ENCODE measurements at regions not wholly inside any gene's neighbourhood (a gene's known extent, or its start where the extent isn't known, plus 50 kb on each side); places are given as distances from the start of the nearest gene placed in this dataset.

DNA sequence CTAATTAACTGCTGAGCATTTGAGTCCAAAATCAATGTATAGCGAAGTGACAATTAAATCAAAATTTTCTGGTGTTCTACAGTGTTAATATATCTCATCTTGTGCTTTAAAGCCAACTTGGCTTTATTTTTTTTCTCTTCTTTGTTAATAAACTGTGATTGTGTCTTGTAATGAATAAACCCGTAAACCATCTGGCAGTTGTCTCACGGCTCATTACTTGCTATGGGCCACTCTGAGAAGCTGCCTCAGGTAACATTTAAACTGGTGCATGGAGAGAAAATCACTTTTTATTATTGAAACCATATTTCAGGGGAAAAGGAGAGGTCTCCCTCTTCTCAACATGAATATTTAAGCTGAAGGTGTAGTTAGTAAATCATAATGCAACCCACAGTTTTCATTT, 694.0 kb downstream of the KCTD8 start:
- no peak overlapping the region for H3K9ac ChIP-seq (ENCODE audit: insufficient read depth in 1 of 2, low read depth in 2 of 2, low read length in 2 of 2)
- H3K36me3 ChIP-seq (ENCODE audit: control insufficient read depth, insufficient read depth, low read length), result no peaks in the 10 kb centered on the region
- WGBS (ENCODE audit: insufficient coverage, low coverage, missing lambda C conversion rate), result 0% methylated on average over 3 of the region's 3 CpGs
- BruUV-seq (replicated peaks), result no TSS peak
- no peaks in the 10 kb centered on the region for H3K4me1 ChIP-seq (replicated peaks in 1 of 2; ENCODE audit: control insufficient read depth in 2 of 2, insufficient read depth in 2 of 2, low read length in 2 of 2)
- FAIRE-seq (no peak), ATAC-seq (no peak), DNase-seq (ENCODE audit: extremely low read depth in 1 of 4, low spot score in 3 of 4) (no peak)
- ChIA-PET POLR2A (no interaction called here), CTCF (ENCODE audit: low intra/inter-chr PET ratio) (no interaction called here)
- intact Hi-C loops (cut with micrococcal nuclease), result no loop called here
- H3K4me2 ChIP-seq (ENCODE audit: insufficient read depth, low read length), result no peak overlapping the region
- H3K9me3 ChIP-seq (replicated peaks; ENCODE audit: control insufficient read depth, insufficient read depth, low read depth, low read length), result no peaks in the 10 kb centered on the region; the same call in none of the 2 replicates
- no peaks in the 10 kb centered on the region for H4K20me1 ChIP-seq (replicated peaks; ENCODE audit: control insufficient read depth, insufficient read depth, low read length)
- no peaks in the 10 kb centered on the region for H3K79me2 ChIP-seq (ENCODE audit: control insufficient read depth, insufficient read depth, low read length)
- in situ Hi-C loops (cut with MboI), result no loop called here
- H3K27ac ChIP-seq (ENCODE audit: extremely low read depth, low read depth, low read length), result no peak overlapping the region
- H3K9me1 ChIP-seq (ENCODE audit: control insufficient read depth, insufficient read depth, low read length), result no peaks in the 10 kb centered on the region
- no peaks in the 10 kb centered on the region for H3K27me3 ChIP-seq (ENCODE audit: control insufficient read depth in 2 of 2, insufficient read depth in 2 of 2, low read length in 2 of 2)
- H3K4me3 ChIP-seq, result no peak overlapping the region
- H2AFZ ChIP-seq (ENCODE audit: low read depth, low read length), result no peak overlapping the region
- TF ChIP-seq ZNF311 (CRISPR knock-in tag; IDR thresholded peaks at IDR 0.05), result no peak
- TF ChIP-seq SREBF1 (IDR thresholded peaks at IDR 0.05; ENCODE audit: borderline replicate concordance, low read depth, low read length), result no peak
- no peak for TF ChIP-seq ZNF232 (CRISPR knock-in tag; IDR thresholded peaks at IDR 0.05)
- TF ChIP-seq, protein P1, sequence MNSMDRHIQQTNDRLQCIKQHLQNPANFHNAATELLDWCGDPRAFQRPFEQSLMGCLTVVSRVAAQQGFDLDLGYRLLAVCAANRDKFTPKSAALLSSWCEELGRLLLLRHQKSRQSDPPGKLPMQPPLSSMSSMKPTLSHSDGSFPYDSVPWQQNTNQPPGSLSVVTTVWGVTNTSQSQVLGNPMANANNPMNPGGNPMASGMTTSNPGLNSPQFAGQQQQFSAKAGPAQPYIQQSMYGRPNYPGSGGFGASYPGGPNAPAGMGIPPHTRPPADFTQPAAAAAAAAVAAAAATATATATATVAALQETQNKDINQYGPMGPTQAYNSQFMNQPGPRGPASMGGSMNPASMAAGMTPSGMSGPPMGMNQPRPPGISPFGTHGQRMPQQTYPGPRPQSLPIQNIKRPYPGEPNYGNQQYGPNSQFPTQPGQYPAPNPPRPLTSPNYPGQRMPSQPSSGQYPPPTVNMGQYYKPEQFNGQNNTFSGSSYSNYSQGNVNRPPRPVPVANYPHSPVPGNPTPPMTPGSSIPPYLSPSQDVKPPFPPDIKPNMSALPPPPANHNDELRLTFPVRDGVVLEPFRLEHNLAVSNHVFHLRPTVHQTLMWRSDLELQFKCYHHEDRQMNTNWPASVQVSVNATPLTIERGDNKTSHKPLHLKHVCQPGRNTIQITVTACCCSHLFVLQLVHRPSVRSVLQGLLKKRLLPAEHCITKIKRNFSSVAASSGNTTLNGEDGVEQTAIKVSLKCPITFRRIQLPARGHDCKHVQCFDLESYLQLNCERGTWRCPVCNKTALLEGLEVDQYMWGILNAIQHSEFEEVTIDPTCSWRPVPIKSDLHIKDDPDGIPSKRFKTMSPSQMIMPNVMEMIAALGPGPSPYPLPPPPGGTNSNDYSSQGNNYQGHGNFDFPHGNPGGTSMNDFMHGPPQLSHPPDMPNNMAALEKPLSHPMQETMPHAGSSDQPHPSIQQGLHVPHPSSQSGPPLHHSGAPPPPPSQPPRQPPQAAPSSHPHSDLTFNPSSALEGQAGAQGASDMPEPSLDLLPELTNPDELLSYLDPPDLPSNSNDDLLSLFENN (IDR thresholded peaks at IDR 0.05; ENCODE audit: low read depth in 2 of 2, low read length in 2 of 2), result no peak
- TF ChIP-seq, protein P2, sequence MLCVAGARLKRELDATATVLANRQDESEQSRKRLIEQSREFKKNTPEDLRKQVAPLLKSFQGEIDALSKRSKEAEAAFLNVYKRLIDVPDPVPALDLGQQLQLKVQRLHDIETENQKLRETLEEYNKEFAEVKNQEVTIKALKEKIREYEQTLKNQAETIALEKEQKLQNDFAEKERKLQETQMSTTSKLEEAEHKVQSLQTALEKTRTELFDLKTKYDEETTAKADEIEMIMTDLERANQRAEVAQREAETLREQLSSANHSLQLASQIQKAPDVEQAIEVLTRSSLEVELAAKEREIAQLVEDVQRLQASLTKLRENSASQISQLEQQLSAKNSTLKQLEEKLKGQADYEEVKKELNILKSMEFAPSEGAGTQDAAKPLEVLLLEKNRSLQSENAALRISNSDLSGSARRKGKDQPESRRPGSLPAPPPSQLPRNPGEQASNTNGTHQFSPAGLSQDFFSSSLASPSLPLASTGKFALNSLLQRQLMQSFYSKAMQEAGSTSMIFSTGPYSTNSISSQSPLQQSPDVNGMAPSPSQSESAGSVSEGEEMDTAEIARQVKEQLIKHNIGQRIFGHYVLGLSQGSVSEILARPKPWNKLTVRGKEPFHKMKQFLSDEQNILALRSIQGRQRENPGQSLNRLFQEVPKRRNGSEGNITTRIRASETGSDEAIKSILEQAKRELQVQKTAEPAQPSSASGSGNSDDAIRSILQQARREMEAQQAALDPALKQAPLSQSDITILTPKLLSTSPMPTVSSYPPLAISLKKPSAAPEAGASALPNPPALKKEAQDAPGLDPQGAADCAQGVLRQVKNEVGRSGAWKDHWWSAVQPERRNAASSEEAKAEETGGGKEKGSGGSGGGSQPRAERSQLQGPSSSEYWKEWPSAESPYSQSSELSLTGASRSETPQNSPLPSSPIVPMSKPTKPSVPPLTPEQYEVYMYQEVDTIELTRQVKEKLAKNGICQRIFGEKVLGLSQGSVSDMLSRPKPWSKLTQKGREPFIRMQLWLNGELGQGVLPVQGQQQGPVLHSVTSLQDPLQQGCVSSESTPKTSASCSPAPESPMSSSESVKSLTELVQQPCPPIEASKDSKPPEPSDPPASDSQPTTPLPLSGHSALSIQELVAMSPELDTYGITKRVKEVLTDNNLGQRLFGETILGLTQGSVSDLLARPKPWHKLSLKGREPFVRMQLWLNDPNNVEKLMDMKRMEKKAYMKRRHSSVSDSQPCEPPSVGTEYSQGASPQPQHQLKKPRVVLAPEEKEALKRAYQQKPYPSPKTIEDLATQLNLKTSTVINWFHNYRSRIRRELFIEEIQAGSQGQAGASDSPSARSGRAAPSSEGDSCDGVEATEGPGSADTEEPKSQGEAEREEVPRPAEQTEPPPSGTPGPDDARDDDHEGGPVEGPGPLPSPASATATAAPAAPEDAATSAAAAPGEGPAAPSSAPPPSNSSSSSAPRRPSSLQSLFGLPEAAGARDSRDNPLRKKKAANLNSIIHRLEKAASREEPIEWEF (CRISPR knock-in tag; IDR thresholded peaks at IDR 0.05), result no peak
- no peak for TF ChIP-seq JUN (IDR thresholded peaks at IDR 0.05; ENCODE audit: borderline replicate concordance, low read depth, low read length)
- TF ChIP-seq JUN (CRISPR knock-in tag; IDR thresholded peaks at IDR 0.05; ENCODE audit: borderline replicate concordance), result no peak
- TF ChIP-seq ZNF695 (CRISPR knock-in tag; IDR thresholded peaks at IDR 0.05), result no peak
- TF ChIP-seq THRAP3 (IDR thresholded peaks at IDR 0.05; ENCODE audit: borderline replicate concordance), result no peak
- no peak for TF ChIP-seq TAF9B (IDR thresholded peaks at IDR 0.05; ENCODE audit: partially characterized antibody)
- no peak for TF ChIP-seq CREBBP (IDR thresholded peaks at IDR 0.05; ENCODE audit: low read depth, low read length)
- no peak for TF ChIP-seq FIP1L1 (IDR thresholded peaks at IDR 0.05; ENCODE audit: low read depth, low read length, poor library complexity, severe bottlenecking)
- TF ChIP-seq, protein P3, sequence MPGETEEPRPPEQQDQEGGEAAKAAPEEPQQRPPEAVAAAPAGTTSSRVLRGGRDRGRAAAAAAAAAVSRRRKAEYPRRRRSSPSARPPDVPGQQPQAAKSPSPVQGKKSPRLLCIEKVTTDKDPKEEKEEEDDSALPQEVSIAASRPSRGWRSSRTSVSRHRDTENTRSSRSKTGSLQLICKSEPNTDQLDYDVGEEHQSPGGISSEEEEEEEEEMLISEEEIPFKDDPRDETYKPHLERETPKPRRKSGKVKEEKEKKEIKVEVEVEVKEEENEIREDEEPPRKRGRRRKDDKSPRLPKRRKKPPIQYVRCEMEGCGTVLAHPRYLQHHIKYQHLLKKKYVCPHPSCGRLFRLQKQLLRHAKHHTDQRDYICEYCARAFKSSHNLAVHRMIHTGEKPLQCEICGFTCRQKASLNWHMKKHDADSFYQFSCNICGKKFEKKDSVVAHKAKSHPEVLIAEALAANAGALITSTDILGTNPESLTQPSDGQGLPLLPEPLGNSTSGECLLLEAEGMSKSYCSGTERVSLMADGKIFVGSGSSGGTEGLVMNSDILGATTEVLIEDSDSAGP (CRISPR knock-in tag; IDR thresholded peaks at IDR 0.05), result no peak
- TF ChIP-seq LCOR (CRISPR knock-in tag; IDR thresholded peaks at IDR 0.05), result no peak
